SK-N-SH treated with all-trans-retinoic acid at 6 μM for 48 hours (cell line): ENCODE measurements at regions not wholly inside any gene's neighbourhood (a gene's known extent, or its start where the extent isn't known, plus 50 kb on each side); places are given as distances from the start of the nearest gene placed in this dataset.

ENCODE experiments used
- ATAC-seq: fragments of 200-7000 bp; cut with Tn5 transposase; 3 replicates; pipeline ENCODE4 v1.9.1; 2020; ENCODE audit warnings: mild to moderate bottlenecking, moderate library complexity
- ARNTL ChIP-seq: fragments of 450-650 bp; formaldehyde crosslinking; IDR thresholded peaks from 2 replicates; pipeline ENCODE4 v1.5.0; 2020; ENCODE audit warnings: low read depth, mild to moderate bottlenecking, moderate library complexity, borderline replicate concordance
- BACH2 ChIP-seq: fragments of 250-450 bp; sonication (Bioruptor Pico); IDR thresholded peaks from 2 replicates; pipeline ENCODE4 v1.9.0; 2021; ENCODE audit warnings: mild to moderate bottlenecking, borderline replicate concordance
- CREB5 ChIP-seq: fragments of 250-450 bp; sonication (Bioruptor Pico); IDR thresholded peaks from 2 replicates; pipeline ENCODE4 v1.5.1; 2020; ENCODE audit warnings: low read depth, mild to moderate bottlenecking, moderate library complexity
- CSDC2 ChIP-seq: fragments of 250-450 bp; sonication (Bioruptor Pico); IDR thresholded peaks from 2 replicates; pipeline ENCODE4 v1.5.0; 2020; ENCODE audit warnings: mild to moderate bottlenecking, moderate library complexity
- CSRNP3 ChIP-seq: fragments of 250-450 bp; sonication (Bioruptor Pico); IDR thresholded peaks from 2 replicates; pipeline ENCODE4 v1.5.1; 2021; ENCODE audit warnings: mild to moderate bottlenecking, moderate library complexity
- GLIS3 ChIP-seq: fragments of 250-450 bp; sonication (Bioruptor Pico); IDR thresholded peaks from 2 replicates; pipeline ENCODE4 v1.5.0; 2020; ENCODE audit warnings: mild to moderate bottlenecking, moderate library complexity
- ISL1 ChIP-seq: fragments of 250-450 bp; sonication (Bioruptor Pico); IDR thresholded peaks from 2 replicates; pipeline ENCODE4 v2.1.2; 2022; ENCODE audit warnings: mild to moderate bottlenecking, moderate library complexity
- OSR1 ChIP-seq: fragments of 250-450 bp; sonication (Bioruptor Pico); IDR thresholded peaks from 2 replicates; pipeline ENCODE4 v1.8.0; 2022; ENCODE audit warnings: moderate library complexity, mild to moderate bottlenecking, inconsistent platforms
- PATZ1 ChIP-seq: fragments of 250-450 bp; sonication (Bioruptor Pico); IDR thresholded peaks from 2 replicates; pipeline ENCODE4 v1.8.0; 2020; ENCODE audit warnings: mild to moderate bottlenecking, moderate library complexity, borderline replicate concordance
- POU6F1 ChIP-seq: fragments of 250-450 bp; sonication (Bioruptor Pico); IDR thresholded peaks from 2 replicates; pipeline ENCODE4 v1.8.0; 2021; ENCODE audit warnings: low read depth, mild to moderate bottlenecking, moderate library complexity, borderline replicate concordance
- PPARA ChIP-seq: fragments of 250-450 bp; sonication (Bioruptor Pico); IDR thresholded peaks from 2 replicates; pipeline ENCODE4 v1.5.0; 2020; ENCODE audit warnings: mild to moderate bottlenecking, borderline replicate concordance
- RARB ChIP-seq: fragments of 250-450 bp; sonication (Bioruptor Pico); IDR thresholded peaks from 2 replicates; pipeline ENCODE4 v1.8.0; 2021; ENCODE audit warnings: mild to moderate bottlenecking, moderate library complexity
- SNAI2 ChIP-seq: fragments of 250-450 bp; sonication (Bioruptor Pico); IDR thresholded peaks from 2 replicates; pipeline ENCODE4 v1.5.0; 2020; ENCODE audit warnings: mild to moderate bottlenecking, moderate library complexity
- TCF4 ChIP-seq: fragments of 250-450 bp; sonication (Bioruptor Pico); IDR thresholded peaks from 2 replicates; pipeline ENCODE4 v1.8.0; 2021; ENCODE audit warnings: mild to moderate bottlenecking, moderate library complexity, borderline replicate concordance
- TOX ChIP-seq: fragments of 250-450 bp; sonication (Bioruptor Pico); IDR thresholded peaks from 2 replicates; pipeline ENCODE4 v1.8.0; 2021; ENCODE audit warnings: mild to moderate bottlenecking, moderate library complexity, borderline replicate concordance
- TSHZ2 ChIP-seq: fragments of 250-450 bp; sonication (Bioruptor Pico); IDR thresholded peaks from 2 replicates; pipeline ENCODE4 v1.5.0; 2020; ENCODE audit warnings: mild to moderate bottlenecking, moderate library complexity
- ZC3H10 ChIP-seq: fragments of 250-450 bp; sonication (Bioruptor Pico); IDR thresholded peaks from 2 replicates; pipeline ENCODE4 v1.5.1; 2021; ENCODE audit warnings: mild to moderate bottlenecking, moderate library complexity
- ZFP3 ChIP-seq: fragments of 250-450 bp; sonication (Bioruptor Pico); IDR thresholded peaks from 2 replicates; pipeline ENCODE4 v1.5.0; 2020; ENCODE audit warnings: mild to moderate bottlenecking, moderate library complexity
- ZNF565 ChIP-seq: fragments of 450-650 bp; formaldehyde crosslinking; conservative IDR thresholded peaks from 2 replicates; pipeline ENCODE4 v1.5.0; 2020; ENCODE audit warnings: low read depth, mild to moderate bottlenecking, moderate library complexity
- ZNF70 ChIP-seq: fragments of 450-650 bp; formaldehyde crosslinking; IDR thresholded peaks from 2 replicates; pipeline ENCODE4 v1.5.0; 2020; ENCODE audit warnings: mild to moderate bottlenecking, moderate library complexity
- ZNF8 ChIP-seq: fragments of 450-650 bp; formaldehyde crosslinking; IDR thresholded peaks from 2 replicates; pipeline ENCODE4 v1.5.0; 2020; ENCODE audit warnings: mild to moderate bottlenecking, moderate library complexity

- TF ChIP-seq POU6F1 (CRISPR knock-in tag) (no peak), BACH2 (no peak)
Measured at GRCh38 chr13:111521691-111522229, 201.3 kb downstream of the TEX29 start (continued).

GRCh38 chr13:111525320-111526118, 205.1 kb downstream of the TEX29 start:
- no peak for TF ChIP-seq SNAI2 (CRISPR knock-in tag)
- TF ChIP-seq ARNTL (CRISPR knock-in tag) = no peak
- no peak for TF ChIP-seq BACH2
- TF ChIP-seq ZNF565 = no peak
- no peak for TF ChIP-seq ZNF70 (CRISPR knock-in tag)
- TF ChIP-seq RARB (CRISPR knock-in tag) = no peak
- no peak for TF ChIP-seq ISL1
- no peak for TF ChIP-seq TOX (CRISPR knock-in tag)
- no peak for TF ChIP-seq CREB5 (CRISPR knock-in tag)
- no peak for TF ChIP-seq CSDC2 (CRISPR knock-in tag)
- TF ChIP-seq ZNF8 (CRISPR knock-in tag) = no peak
- no peak for TF ChIP-seq GLIS3 (CRISPR knock-in tag)
- TF ChIP-seq TCF4 (CRISPR knock-in tag) = no peak
- no peak for TF ChIP-seq TSHZ2 (CRISPR knock-in tag)
- no peak for TF ChIP-seq POU6F1 (CRISPR knock-in tag)
- no peak for TF ChIP-seq PPARA (CRISPR knock-in tag)
- no peak for TF ChIP-seq ZC3H10 (CRISPR knock-in tag)
- no peak for ATAC-seq

- ATAC-seq = no peak
- no peak for TF ChIP-seq ZFP3
- TF ChIP-seq POU6F1 (CRISPR knock-in tag) = no peak
- no peak for TF ChIP-seq TCF4 (CRISPR knock-in tag)
- no peak for TF ChIP-seq ZNF8 (CRISPR knock-in tag)
- TF ChIP-seq TSHZ2 (CRISPR knock-in tag) = no peak
- no peak for TF ChIP-seq CSRNP3 (CRISPR knock-in tag)
- no peak for TF ChIP-seq CSDC2 (CRISPR knock-in tag)
- TF ChIP-seq PATZ1 (CRISPR knock-in tag) = no peak
- no peak for TF ChIP-seq OSR1 (CRISPR knock-in tag)
- no peak for TF ChIP-seq ISL1
Measured at GRCh38 chr13:111526922-111527321, 206.5 kb downstream of the TEX29 start.
